HG02798 (cell line): ENCODE measurements at regions not wholly inside any gene's neighbourhood (a gene's known extent, or its start where the extent isn't known, plus 50 kb on each side); places are given as distances from the start of the nearest gene placed in this dataset.

Experiments
- ATAC-seq: cut with Tn5 transposase; IDR thresholded peaks from one replicate; pipeline ENCODE4 v1.9.1; 2021; ENCODE audit warnings: mild to moderate bottlenecking; ENCODE audit not compliant: unreplicated experiment, poor library complexity

GRCh38 chr11:36818410-36818809 is 220.4 kb upstream of the RAG2 start:
- ATAC-seq, result peak; percentile 39

GRCh38 chr11:36817336-36817965 is 219.4 kb upstream of the RAG2 start:
- ATAC-seq, result no peak

- no peak for ATAC-seq
Measured at GRCh38 chr11:36809303-36809702, 211.3 kb upstream of the RAG2 start.

- no peak for ATAC-seq
Measured at GRCh38 chr11:36807871-36808270, 209.8 kb upstream of the RAG2 start.

GRCh38 chr11:36803084-36803483 is 205.0 kb upstream of the RAG2 start:
- ATAC-seq, result no peak

- no peak for ATAC-seq
Measured at GRCh38 chr11:36792996-36793914, 195.2 kb upstream of the RAG2 start.

- ATAC-seq, result no peak
Measured at GRCh38 chr11:36791957-36792356, 193.9 kb upstream of the RAG2 start.

- no peak for ATAC-seq
Measured at GRCh38 chr11:36790526-36790925, 192.5 kb upstream of the RAG2 start.

GRCh38 chr11:36783808-36784207 is 185.8 kb upstream of the RAG2 start:
- no peak for ATAC-seq

GRCh38 chr11:36779791-36780190 is 181.8 kb upstream of the RAG2 start:
- ATAC-seq, result no peak

- no peak for ATAC-seq
Measured at GRCh38 chr11:36777311-36777710, 179.3 kb upstream of the RAG2 start.

GRCh38 chr11:36775756-36776155 is 177.7 kb upstream of the RAG2 start:
- no peak for ATAC-seq

- no peak for ATAC-seq
Measured at GRCh38 chr11:36775130-36775529, 177.1 kb upstream of the RAG2 start.

GRCh38 chr11:36774603-36775002 is 176.6 kb upstream of the RAG2 start:
- no peak for ATAC-seq

- ATAC-seq, result no peak
Measured at GRCh38 chr11:36763187-36763586, 165.2 kb upstream of the RAG2 start.

GRCh38 chr11:36757075-36757474 is 159.0 kb upstream of the RAG2 start:
- ATAC-seq, result no peak

GRCh38 chr11:36753960-36754359 is 155.9 kb upstream of the RAG2 start:
- no peak for ATAC-seq

GRCh38 chr11:36751996-36752395 is 154.0 kb upstream of the RAG2 start:
- ATAC-seq, result no peak

- no peak for ATAC-seq
Measured at GRCh38 chr11:36751335-36751781, 153.3 kb upstream of the RAG2 start.

- ATAC-seq, result no peak
Measured at GRCh38 chr11:36750349-36750748, 152.3 kb upstream of the RAG2 start.

- ATAC-seq, result no peak
Measured at GRCh38 chr11:36748836-36749235, 150.8 kb upstream of the RAG2 start.
